HG03064 (cell line): ENCODE measurements at regions not wholly inside any gene's neighbourhood (a gene's known extent, or its start where the extent isn't known, plus 50 kb on each side); places are given as distances from the start of the nearest gene placed in this dataset.

Experiments used
- ATAC-seq: cut with Tn5 transposase; IDR thresholded peaks from one replicate; pipeline ENCODE4 v1.9.1; 2021; ENCODE audit warnings: low read depth; ENCODE audit not compliant: unreplicated experiment

GRCh38 chr5:159632866-159633265 is 283.4 kb upstream of the ADRA1B start:
- ATAC-seq: no peak

- ATAC-seq: no peak
Observed at GRCh38 chr5:159638481-159638880, 277.8 kb upstream of the ADRA1B start.

- ATAC-seq: no peak
Observed at GRCh38 chr5:159638954-159639559, 277.2 kb upstream of the ADRA1B start.

GRCh38 chr5:159639590-159639989 is 276.7 kb upstream of the ADRA1B start:
- no peak for ATAC-seq

GRCh38 chr5:159640446-159640845 is 275.8 kb upstream of the ADRA1B start:
- no peak for ATAC-seq

GRCh38 chr5:159640921-159641320 is 275.4 kb upstream of the ADRA1B start:
- ATAC-seq: no peak

GRCh38 chr5:159641371-159642039 is 274.8 kb upstream of the ADRA1B start:
- ATAC-seq: no peak

GRCh38 chr5:159642379-159642778 is 273.9 kb upstream of the ADRA1B start:
- no peak for ATAC-seq

GRCh38 chr5:159644053-159644452 is 272.2 kb upstream of the ADRA1B start:
- ATAC-seq: no peak

- ATAC-seq: no peak
Observed at GRCh38 chr5:159645179-159645846, 271.0 kb upstream of the ADRA1B start.

- no peak for ATAC-seq
Observed at GRCh38 chr5:159650803-159651202, 265.5 kb upstream of the ADRA1B start.

- no peak for ATAC-seq
Observed at GRCh38 chr5:159655757-159656409, 260.4 kb upstream of the ADRA1B start.

GRCh38 chr5:159657298-159657697 is 259.0 kb upstream of the ADRA1B start:
- ATAC-seq: no peak

- no peak for ATAC-seq
Observed at GRCh38 chr5:159657771-159658170, 258.5 kb upstream of the ADRA1B start.

- ATAC-seq: no peak
Observed at GRCh38 chr5:159658266-159658925, 257.9 kb upstream of the ADRA1B start.

GRCh38 chr5:159660401-159660800 is 255.9 kb upstream of the ADRA1B start:
- ATAC-seq: no peak

GRCh38 chr5:159663986-159664385 is 252.3 kb upstream of the ADRA1B start:
- no peak for ATAC-seq

GRCh38 chr5:159667286-159667685 is 249.0 kb upstream of the ADRA1B start:
- no peak for ATAC-seq

GRCh38 chr5:159668556-159668955 is 247.7 kb upstream of the ADRA1B start:
- ATAC-seq: no peak

- no peak for ATAC-seq
Observed at GRCh38 chr5:159669559-159669958, 246.7 kb upstream of the ADRA1B start.

- ATAC-seq: no peak
Observed at GRCh38 chr5:159671886-159672285, 244.4 kb upstream of the ADRA1B start.
